Cardiac muscle cell (in vitro differentiated cells and primary cell): ENCODE measurements at regions not wholly inside any gene's neighbourhood (a gene's known extent, or its start where the extent isn't known, plus 50 kb on each side); places are given as distances from the start of the nearest gene placed in this dataset.

Experiments
- DNase-seq, 2 donors: peaks; one replicate each; pipeline versions ENCODE4 v3.0.0 to v3.0.0-alpha.2; 2010 to 2017; ENCODE audit warnings: low read depth in 1 of 2, low spot score in 1 of 2
- H3K27ac ChIP-seq: fragments of 200-600 bp; sonication (generic); 2 replicates; pipeline ENCODE4 v1.5.1; 2016
- H3K27me3 ChIP-seq: fragments of 200-600 bp; sonication (generic); 2 replicates; pipeline ENCODE4 v1.6.0; 2016; ENCODE audit warnings: control low read depth
- H3K36me3 ChIP-seq: fragments of 200-600 bp; sonication (generic); 2 replicates; pipeline ENCODE4 v1.5.1; 2016; ENCODE audit warnings: control low read depth
- H3K4me1 ChIP-seq: fragments of 200-600 bp; sonication (generic); 2 replicates; pipeline ENCODE4 v1.8.1; 2017; ENCODE audit warnings: low read depth, mild to moderate bottlenecking, mixed run types
- H3K4me3 ChIP-seq: fragments of 200-600 bp; sonication (generic); 2 replicates; pipeline ENCODE4 v1.5.1; 2016; ENCODE audit warnings: mild to moderate bottlenecking
- H3K9me3 ChIP-seq: fragments of 200-600 bp; sonication (generic); 2 replicates; pipeline ENCODE4 v1.5.1; 2017; ENCODE audit warnings: low read depth, mild to moderate bottlenecking, control low read depth
- TF ChIP-seq, protein P1 (sequence below): IDR thresholded peaks from 2 replicates; pipeline ENCODE4 v1.5.1; 2012; ENCODE audit warnings: low read depth, mild to moderate bottlenecking, low read length

DNA sequence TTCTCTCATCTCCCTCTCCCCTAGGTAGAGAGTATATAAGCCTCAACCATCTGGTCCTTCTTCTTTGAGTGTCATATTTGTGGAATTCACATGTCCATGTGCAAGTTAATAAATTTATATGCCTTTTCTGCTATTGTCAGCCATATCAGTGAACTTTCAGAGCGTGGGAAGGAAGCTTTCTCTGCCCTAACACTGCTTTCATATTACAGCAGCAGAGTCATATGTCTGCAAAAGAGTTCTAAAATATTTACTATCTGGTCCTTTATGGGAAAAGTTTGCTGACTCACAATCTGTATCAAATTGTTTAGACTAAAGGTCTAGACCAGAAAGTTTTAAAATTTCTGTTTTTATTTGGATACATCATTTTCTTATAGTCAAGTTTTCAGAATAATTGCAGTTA lies 669.0 kb downstream of the LRRC70 start:
- no peaks in the 10 kb centered on the region for H3K36me3 ChIP-seq
- TF ChIP-seq, protein P1, sequence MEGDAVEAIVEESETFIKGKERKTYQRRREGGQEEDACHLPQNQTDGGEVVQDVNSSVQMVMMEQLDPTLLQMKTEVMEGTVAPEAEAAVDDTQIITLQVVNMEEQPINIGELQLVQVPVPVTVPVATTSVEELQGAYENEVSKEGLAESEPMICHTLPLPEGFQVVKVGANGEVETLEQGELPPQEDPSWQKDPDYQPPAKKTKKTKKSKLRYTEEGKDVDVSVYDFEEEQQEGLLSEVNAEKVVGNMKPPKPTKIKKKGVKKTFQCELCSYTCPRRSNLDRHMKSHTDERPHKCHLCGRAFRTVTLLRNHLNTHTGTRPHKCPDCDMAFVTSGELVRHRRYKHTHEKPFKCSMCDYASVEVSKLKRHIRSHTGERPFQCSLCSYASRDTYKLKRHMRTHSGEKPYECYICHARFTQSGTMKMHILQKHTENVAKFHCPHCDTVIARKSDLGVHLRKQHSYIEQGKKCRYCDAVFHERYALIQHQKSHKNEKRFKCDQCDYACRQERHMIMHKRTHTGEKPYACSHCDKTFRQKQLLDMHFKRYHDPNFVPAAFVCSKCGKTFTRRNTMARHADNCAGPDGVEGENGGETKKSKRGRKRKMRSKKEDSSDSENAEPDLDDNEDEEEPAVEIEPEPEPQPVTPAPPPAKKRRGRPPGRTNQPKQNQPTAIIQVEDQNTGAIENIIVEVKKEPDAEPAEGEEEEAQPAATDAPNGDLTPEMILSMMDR, result no peak
- H3K4me3 ChIP-seq, result no peak overlapping the region
- H3K27ac ChIP-seq, result no peak overlapping the region
- no peaks in the 10 kb centered on the region for H3K4me1 ChIP-seq
- no peaks in the 10 kb centered on the region for H3K9me3 ChIP-seq
- DNase-seq, result no peak
- H3K27me3 ChIP-seq, result no peaks in the 10 kb centered on the region

DNA sequence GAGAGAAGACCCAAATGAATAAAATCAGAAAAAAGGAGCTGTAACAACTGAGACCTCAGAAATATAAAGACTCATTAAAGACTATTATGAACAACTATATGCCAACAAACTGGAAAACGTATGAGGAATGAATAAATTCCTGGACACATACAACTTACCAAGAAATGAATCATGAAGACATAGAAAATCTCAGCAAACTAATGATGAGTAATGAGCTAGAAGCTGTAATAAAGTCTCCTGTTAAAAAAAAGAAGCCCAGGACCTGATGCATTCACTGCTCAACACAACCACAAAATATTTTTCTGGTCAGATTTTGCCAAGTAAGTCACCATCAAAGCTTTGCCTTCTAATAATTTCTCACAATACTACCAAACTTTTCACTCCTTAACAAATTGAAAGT lies 666.7 kb downstream of the LRRC70 start:
- Histone ChIP-seq H3K4me1 (no peaks in the 10 kb centered on the region), H3K27me3 (no peaks in the 10 kb centered on the region), H3K4me3 (no peak overlapping the region), H3K9me3 (no peaks in the 10 kb centered on the region), H3K27ac (no peak overlapping the region), H3K36me3 (no peaks in the 10 kb centered on the region)
- peak in 1 of 2 donors; percentile 54 for DNase-seq
- TF ChIP-seq, protein P1, result no peak

DNA sequence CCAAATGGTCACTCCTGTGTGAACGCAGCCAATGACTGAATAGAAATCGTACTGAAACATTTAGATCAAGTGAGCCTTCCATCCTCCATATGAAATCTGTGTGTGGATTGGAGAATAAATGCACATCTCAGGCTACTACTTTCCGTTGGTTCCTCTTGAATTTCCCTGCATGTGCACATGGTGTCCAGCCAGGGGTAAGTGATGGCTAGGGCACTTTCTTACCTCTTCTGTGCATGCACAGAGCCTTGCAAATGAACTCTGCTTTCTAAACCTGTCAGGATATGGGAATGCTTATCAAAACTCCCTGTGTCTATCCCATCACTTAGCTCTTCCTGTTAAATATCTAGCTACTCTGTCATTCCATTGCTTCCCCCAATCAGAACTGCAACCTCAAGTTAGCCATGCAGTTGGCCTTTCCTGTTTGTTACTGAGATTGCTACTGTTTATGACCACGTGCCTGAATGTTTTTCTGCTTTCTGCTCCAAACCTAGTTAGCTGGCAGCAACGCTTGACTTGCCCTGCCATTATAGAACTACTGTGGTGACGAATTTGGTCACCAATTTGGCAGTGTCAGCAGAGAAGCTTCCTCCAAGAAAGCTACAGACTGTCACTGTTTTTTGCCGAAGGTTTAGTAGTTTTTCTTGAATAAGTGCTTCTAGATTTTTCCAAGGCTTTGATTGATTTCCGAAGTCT lies 661.6 kb downstream of the LRRC70 start:
- Histone ChIP-seq H3K36me3 (no peaks in the 10 kb centered on the region), H3K9me3 (no peaks in the 10 kb centered on the region), H3K27me3 (no peaks in the 10 kb centered on the region), H3K4me3 (no peak overlapping the region), H3K27ac (no peak overlapping the region), H3K4me1 (no peaks in the 10 kb centered on the region)
- TF ChIP-seq, protein P1, result no peak
- no peak for DNase-seq

DNA sequence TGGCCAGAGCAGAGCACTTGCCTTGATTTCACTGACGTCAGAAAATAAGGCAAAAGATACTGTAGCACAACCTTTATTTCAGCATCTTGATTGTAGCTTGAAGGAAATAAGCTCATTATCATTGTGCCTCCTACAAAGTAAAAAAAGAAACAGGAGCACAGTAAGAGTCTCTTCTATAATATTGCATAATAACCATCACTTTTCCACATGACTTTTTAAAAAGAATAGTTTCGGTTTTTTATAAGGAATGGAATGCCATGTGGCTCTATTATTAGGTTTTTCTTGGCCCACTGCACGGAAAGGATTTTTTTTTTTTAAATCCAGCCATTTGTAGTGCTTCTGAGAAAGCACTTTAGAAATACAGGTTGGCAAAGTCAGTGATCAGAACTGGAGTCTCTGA lies 655.3 kb downstream of the LRRC70 start:
- Histone ChIP-seq H3K9me3 (no peaks in the 10 kb centered on the region), H3K4me3 (no peak overlapping the region), H3K36me3 (no peaks in the 10 kb centered on the region), H3K27ac (no peak overlapping the region), H3K27me3 (no peaks in the 10 kb centered on the region), H3K4me1 (no peaks in the 10 kb centered on the region)
- DNase-seq, result peak in 1 of 2 donors; percentile 78
- TF ChIP-seq, protein P1, result no peak

DNA sequence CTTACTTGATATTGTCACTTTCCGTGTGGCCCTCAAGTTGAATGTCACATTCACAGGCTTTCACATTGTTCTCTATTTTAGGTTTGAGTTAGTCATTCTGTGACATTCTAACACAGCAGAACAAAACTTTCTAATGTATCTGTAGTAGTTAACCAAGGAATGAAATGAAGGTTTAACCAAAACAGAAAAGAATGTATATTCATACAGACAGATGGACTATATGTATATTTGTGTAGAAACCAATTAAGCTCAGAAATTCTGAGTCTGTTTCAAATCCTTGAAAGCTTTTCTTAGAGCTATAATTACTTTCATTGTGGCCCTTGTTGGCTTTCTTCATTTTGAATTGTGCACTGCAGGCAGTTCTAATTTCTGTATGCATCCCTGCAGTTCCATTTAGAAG lies 654.7 kb downstream of the LRRC70 start:
- H3K27ac ChIP-seq, result no peak overlapping the region
- H3K27me3 ChIP-seq, result no peaks in the 10 kb centered on the region
- no peak overlapping the region for H3K4me3 ChIP-seq
- TF ChIP-seq, protein P1, result no peak
- H3K9me3 ChIP-seq, result no peaks in the 10 kb centered on the region
- DNase-seq, result no peak
- no peaks in the 10 kb centered on the region for H3K4me1 ChIP-seq
- H3K36me3 ChIP-seq, result no peaks in the 10 kb centered on the region
